Transverse colon (tissue), 4 donors: ENCODE measurements at regions not wholly inside any gene's neighbourhood (a gene's known extent, or its start where the extent isn't known, plus 50 kb on each side); places are given as distances from the start of the nearest gene placed in this dataset.

Experiments
- DNase-seq: peaks from one replicate; pipeline ENCODE4 v3.0.0-alpha.2; 2019
- H3K27ac ChIP-seq, 4 donors: fragments of 200-600 bp; sonication (generic); 2 replicates each; pipeline ENCODE4 v1.5.1; 2016 to 2018; ENCODE audit warnings: inconsistent platforms in 4 of 4
- H3K27me3 ChIP-seq: fragments of 200-600 bp; sonication (generic); 2 replicates; pipeline ENCODE4 v1.5.1; 2017; ENCODE audit warnings: inconsistent platforms
- H3K36me3 ChIP-seq, 4 donors: fragments of 200-600 bp; sonication (generic); 2 replicates each; pipeline ENCODE4 v1.5.1; 2017 to 2019; ENCODE audit warnings: inconsistent platforms in 4 of 4
- H3K4me1 ChIP-seq, 4 donors: fragments of 200-600 bp; sonication (generic); 2 replicates each; pipeline ENCODE4 v1.5.1; 2017 to 2020; ENCODE audit warnings: inconsistent platforms in 4 of 4
- H3K4me3 ChIP-seq, 4 donors: fragments of 200-600 bp; sonication (generic); 1 replicate in 1 of 4; 2 replicates in 3 of 4; pipeline versions ENCODE4 v1.5.1 to v1.6.1; 2017 to 2019; ENCODE audit warnings: inconsistent platforms in 4 of 4
- H3K9me3 ChIP-seq, 2 donors: fragments of 200-600 bp; sonication (generic); 2 replicates each; pipeline ENCODE4 v1.5.1; 2017 to 2019; ENCODE audit warnings: inconsistent platforms in 2 of 2
- CTCF ChIP-seq, 5 experiments: fragments of 200-600 bp in 3 of 5; fragments of 450-650 bp in 2 of 5; sonication (generic) in 3 of 5; IDR thresholded peaks; 1 replicate in 2 of 5; 2 replicates in 3 of 5; pipeline ENCODE4 v1.5.1; 2016 to 2017; ENCODE audit warnings: antibody characterized with exemption in 5 of 5, inconsistent platforms in 3 of 5, mild to moderate bottlenecking in 2 of 5, moderate library complexity in 1 of 5
- EP300 ChIP-seq: sonication (generic); formaldehyde crosslinking; IDR thresholded peaks from one replicate; pipeline ENCODE4 v1.6.1; 2017; ENCODE audit warnings: antibody characterized with exemption, low read depth
- POLR2A ChIP-seq: fragments of 450-650 bp; IDR thresholded peaks from one replicate; pipeline ENCODE4 v1.6.1; 2016; ENCODE audit warnings: antibody characterized with exemption, mild to moderate bottlenecking, moderate library complexity
- POLR2AphosphoS5 ChIP-seq, 3 donors: sonication (generic); formaldehyde crosslinking; IDR thresholded peaks; one replicate each; pipeline ENCODE4 v1.6.1; 2016; ENCODE audit warnings: antibody characterized with exemption in 3 of 3
- WGBS, 2 donors: methylation state at CpG; one replicate each; pipeline ENCODE4 v1.1.5; 2018; ENCODE audit warnings: low coverage in 1 of 2; 5-methylcytosine and 5-hydroxymethylcytosine counted together
- in situ Hi-C, 4 donors: fragments of 200-750 bp; cut with MboI; loops; one replicate each; pipeline versions ENCODE4 v1.15.0 to v1.15.1; 2017; ENCODE audit warnings: low sequenced_read_pairs in 3 of 4, low pct_ligation_motif_present in 1 of 4, low pct_unique_long_range_greater_than_20kb in 1 of 4
- intact Hi-C: fragments of 100-400 bp; cut with DNase I; formaldehyde crosslinking; loops from one replicate; pipeline ENCODE4 v1.15.1; 2023; ENCODE audit warnings: low total_unique reads

DNA sequence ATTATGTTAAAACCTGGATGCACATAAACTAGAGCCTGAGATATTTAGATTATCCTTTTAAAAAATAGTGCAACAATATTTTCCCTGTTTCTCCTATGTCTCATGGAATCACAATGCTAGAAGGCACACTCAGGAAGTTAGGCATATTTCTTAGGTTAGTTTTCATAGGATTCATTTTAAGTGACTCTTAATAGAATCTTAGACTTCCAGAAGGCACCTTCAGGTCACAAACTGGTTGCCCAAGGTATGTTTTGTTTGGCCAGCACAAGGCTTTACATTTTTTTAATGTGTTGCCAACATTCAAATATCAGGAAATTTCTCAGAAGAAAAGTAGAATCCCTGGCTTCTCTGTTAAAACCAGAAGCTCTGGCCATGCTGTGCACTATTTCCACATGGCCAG lies 129.3 kb downstream of the LNPK start:
- in situ Hi-C loops = no loop called here
- TF ChIP-seq EP300 = no peak
- TF ChIP-seq POLR2AphosphoS5 (IDR thresholded peaks at IDR 0.05) = no peak
- TF ChIP-seq CTCF (IDR thresholded peaks at IDR 0.05) = no peak
- no peak for TF ChIP-seq POLR2A
- Histone ChIP-seq H3K36me3 (no peaks in the 10 kb centered on the region), H3K9me3 (no peaks in the 10 kb centered on the region), H3K27ac (no peak overlapping the region), H3K4me3 (no peak overlapping the region), H3K27me3 (peaks cover 5% of the 10 kb centered on the region), H3K4me1 (no peaks in the 10 kb centered on the region)
- DNase-seq = no peak
- intact Hi-C loops = loop anchor here (1.0 kb wide), 1 partner anchor 34 kb away; no protein-coding TSS in a partner anchor

GRCh38 chr2:175872005-175872348 lies 130.1 kb downstream of the LNPK start:
- Histone ChIP-seq H3K4me1 (no peaks in the 10 kb centered on the region), H3K27me3 (peaks cover 5% of the 10 kb centered on the region), H3K36me3 (no peaks in the 10 kb centered on the region), H3K4me3 (no peak overlapping the region), H3K9me3 (no peaks in the 10 kb centered on the region), H3K27ac (no peak overlapping the region)
- in situ Hi-C loops (no loop called here), intact Hi-C loops (no loop called here)
- TF ChIP-seq EP300 (no peak), CTCF (IDR thresholded peaks at IDR 0.05) (no peak), POLR2A (no peak), POLR2AphosphoS5 (IDR thresholded peaks at IDR 0.05) (no peak)
- no peak for DNase-seq
- WGBS, 2 donors = 82 to 83% methylated on average over 1 to 5 of the region's 5 CpGs

GRCh38 chr2:175871331-175872004 lies 130.6 kb downstream of the LNPK start:
- TF ChIP-seq POLR2AphosphoS5 (IDR thresholded peaks at IDR 0.05) = no peak
- TF ChIP-seq CTCF (IDR thresholded peaks at IDR 0.05) = no peak
- no peak for TF ChIP-seq POLR2A
- no peak for TF ChIP-seq EP300
- Histone ChIP-seq H3K4me3 (no peak overlapping the region), H3K4me1 (no peaks in the 10 kb centered on the region), H3K27me3 (peaks cover 5% of the 10 kb centered on the region), H3K9me3 (no peaks in the 10 kb centered on the region), H3K36me3 (no peaks in the 10 kb centered on the region), H3K27ac (no peak overlapping the region)
- no peak for DNase-seq
- in situ Hi-C loops (no loop called here), intact Hi-C loops (no loop called here)
- 83 to 84% methylated on average over 3 of the region's 3 CpGs for WGBS, 2 donors

DNA sequence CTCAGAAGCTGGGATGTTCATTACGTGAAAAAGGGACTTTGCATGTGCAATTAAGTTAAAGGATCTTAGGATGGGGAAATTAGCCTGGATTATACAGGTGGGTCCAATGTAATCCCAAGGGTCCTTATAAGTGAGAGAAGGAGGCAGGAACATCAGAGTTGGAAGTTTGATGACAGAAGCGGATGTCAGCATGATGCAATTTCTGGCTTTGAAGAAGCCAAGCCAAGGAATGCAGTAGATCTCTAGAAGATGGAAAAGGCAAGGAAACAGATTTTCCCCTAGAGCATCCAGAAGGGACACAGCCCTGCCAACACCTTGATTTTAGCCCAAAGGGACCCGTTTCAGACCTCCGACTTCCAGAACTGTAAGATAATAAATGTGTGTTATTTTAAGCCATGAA lies 136.4 kb downstream of the LNPK start:
- no peaks in the 10 kb centered on the region for H3K4me1 ChIP-seq
- H3K27ac ChIP-seq = no peak overlapping the region
- WGBS, 2 donors = 82 to 86% methylated on average over 2 to 4 of the region's 4 CpGs
- no peaks in the 10 kb centered on the region for H3K36me3 ChIP-seq
- no peak overlapping the region for H3K4me3 ChIP-seq
- in situ Hi-C loops = no loop called here
- no peaks in the 10 kb centered on the region for H3K9me3 ChIP-seq
- TF ChIP-seq EP300 (no peak), POLR2AphosphoS5 (IDR thresholded peaks at IDR 0.05) (no peak), POLR2A (no peak), CTCF (IDR thresholded peaks at IDR 0.05) (no peak)
- intact Hi-C loops = no loop called here
- DNase-seq = no peak
- no peaks in the 10 kb centered on the region for H3K27me3 ChIP-seq
